AG10803 (cell line): ENCODE measurements at regions not wholly inside any gene's neighbourhood (a gene's known extent, or its start where the extent isn't known, plus 50 kb on each side); places are given as distances from the start of the nearest gene placed in this dataset.

ENCODE experiments used
- DNase-seq: peaks from one replicate; pipeline ENCODE4 v3.0.0; 2010; ENCODE audit warnings: low read depth
- H3K4me3 ChIP-seq: 2 replicates; pipeline ENCODE4 v1.5.1; 2011; ENCODE audit warnings: mild to moderate bottlenecking, low read length, control low read depth
- CTCF ChIP-seq: conservative IDR thresholded peaks from 2 replicates; pipeline ENCODE4 v1.5.1; 2011; ENCODE audit warnings: mild to moderate bottlenecking, low read length, control low read depth, inconsistent platforms

GRCh38 chr2:49553658-49554057 lies 399.3 kb upstream of the FSHR start:
- no peak for DNase-seq
- no peak overlapping the region for H3K4me3 ChIP-seq
- no peak for TF ChIP-seq CTCF

- no peak for TF ChIP-seq CTCF
- H3K4me3 ChIP-seq: no peak overlapping the region
- no peak for DNase-seq
Measured at GRCh38 chr2:49532702-49533101, 378.4 kb upstream of the FSHR start.

- H3K4me3 ChIP-seq: no peak overlapping the region
- no peak for DNase-seq
- no peak for TF ChIP-seq CTCF
Measured at GRCh38 chr2:49515996-49516782, 361.9 kb upstream of the FSHR start.

GRCh38 chr2:49514201-49514600 lies 359.9 kb upstream of the FSHR start:
- no peak for DNase-seq
- no peak for TF ChIP-seq CTCF
- H3K4me3 ChIP-seq: no peak overlapping the region

GRCh38 chr2:49490710-49491109 lies 336.4 kb upstream of the FSHR start:
- TF ChIP-seq CTCF: peak; percentile 34
- DNase-seq: no peak
- no peak overlapping the region for H3K4me3 ChIP-seq

- no peak for DNase-seq
- TF ChIP-seq CTCF: no peak
- H3K4me3 ChIP-seq: no peak overlapping the region
Measured at GRCh38 chr2:49487139-49487538, 332.8 kb upstream of the FSHR start.

- TF ChIP-seq CTCF: no peak
- H3K4me3 ChIP-seq: no peak overlapping the region
- no peak for DNase-seq
Measured at GRCh38 chr2:49480520-49480919, 326.2 kb upstream of the FSHR start.
